Muscle layer of colon (tissue), 2 donors: ENCODE measurements at regions not wholly inside any gene's neighbourhood (a gene's known extent, or its start where the extent isn't known, plus 50 kb on each side); places are given as distances from the start of the nearest gene placed in this dataset.

Experiments
- H3K27ac ChIP-seq: one replicate; pipeline ENCODE4 v1.7.0; 2013; ENCODE audit warnings: low read depth, mild to moderate bottlenecking, low read length, moderate library complexity
- H3K27me3 ChIP-seq, 2 donors: one replicate each; pipeline ENCODE4 v1.7.0; 2013; ENCODE audit warnings: low read length in 2 of 2, mild to moderate bottlenecking in 2 of 2; ENCODE audit not compliant: insufficient read depth in 2 of 2, control insufficient read depth in 1 of 2
- H3K36me3 ChIP-seq: one replicate; pipeline ENCODE4 v1.7.0; 2013; ENCODE audit warnings: mild to moderate bottlenecking, low read length; ENCODE audit not compliant: insufficient read depth
- H3K4me1 ChIP-seq: one replicate; pipeline ENCODE4 v1.7.0; 2013; ENCODE audit warnings: mild to moderate bottlenecking, low read length; ENCODE audit not compliant: insufficient read depth
- H3K4me3 ChIP-seq, 2 donors: one replicate each; pipeline ENCODE4 v1.7.0; 2013; ENCODE audit warnings: low read length in 2 of 2, low read depth in 1 of 2, mild to moderate bottlenecking in 1 of 2, moderate library complexity in 1 of 2
- H3K9ac ChIP-seq: one replicate; pipeline ENCODE4 v1.7.0; 2013; ENCODE audit warnings: low read length
- H3K9me3 ChIP-seq: one replicate; pipeline ENCODE4 v1.7.0; 2013; ENCODE audit warnings: mild to moderate bottlenecking, low read length
- donor health status: abdominal sarcoma.
- donor health status: Adenocarcinoma of cecum.

DNA sequence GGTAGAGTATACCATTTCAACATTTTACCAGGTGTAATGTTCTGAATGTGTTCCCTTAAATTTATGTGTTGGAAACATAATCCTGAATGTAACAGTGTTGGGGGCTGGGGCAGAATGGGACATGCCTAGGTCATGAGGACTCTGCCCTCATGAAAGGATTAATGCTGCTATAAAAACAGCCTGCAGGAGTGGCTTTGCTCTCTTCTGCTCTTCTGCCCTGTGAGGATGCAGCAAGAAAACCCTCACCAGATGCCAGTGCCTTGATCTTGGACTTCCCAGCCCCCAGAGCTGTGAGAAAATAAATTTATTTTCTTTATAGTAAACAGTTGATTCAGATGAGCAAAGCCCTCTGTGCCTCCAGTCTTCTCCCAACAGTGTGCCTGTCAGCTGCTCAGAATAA lies 326.0 kb upstream of the ONECUT1 start:
- H3K36me3 ChIP-seq: no peaks in the 10 kb centered on the region

DNA sequence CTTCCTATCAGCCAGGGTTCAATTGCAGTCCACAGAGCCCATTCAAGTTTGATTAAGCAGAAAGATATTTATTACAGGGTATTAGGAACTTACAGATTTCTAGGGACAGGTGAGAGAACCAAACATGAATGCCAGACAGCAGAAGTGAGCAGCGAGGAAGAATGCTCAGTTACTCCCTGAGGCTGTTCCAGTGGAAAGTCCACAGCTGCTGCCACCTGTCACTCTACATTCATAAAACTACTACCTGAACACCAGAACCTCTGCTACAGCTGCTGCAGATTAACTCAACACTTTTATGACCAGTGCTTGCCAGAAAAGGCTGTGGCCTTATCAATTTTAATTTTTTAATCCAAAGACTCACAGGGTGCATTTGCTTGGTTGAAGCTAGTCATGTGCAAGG lies 325.4 kb upstream of the ONECUT1 start:
- H3K36me3 ChIP-seq: no peaks in the 10 kb centered on the region
- H3K27ac ChIP-seq: no peak overlapping the region
- no peaks in the 10 kb centered on the region for H3K4me1 ChIP-seq
- H3K4me3 ChIP-seq: no peak overlapping the region
- H3K9ac ChIP-seq: no peak overlapping the region
- H3K9me3 ChIP-seq: no peaks in the 10 kb centered on the region
- H3K27me3 ChIP-seq: no peaks in the 10 kb centered on the region

More for the DNA sequence above, 326.0 kb upstream of the ONECUT1 start:
- Histone ChIP-seq H3K4me3 (no peak overlapping the region), H3K27ac (no peak overlapping the region), H3K27me3 (no peaks in the 10 kb centered on the region), H3K9me3 (no peaks in the 10 kb centered on the region), H3K9ac (no peak overlapping the region), H3K4me1 (no peaks in the 10 kb centered on the region)

DNA sequence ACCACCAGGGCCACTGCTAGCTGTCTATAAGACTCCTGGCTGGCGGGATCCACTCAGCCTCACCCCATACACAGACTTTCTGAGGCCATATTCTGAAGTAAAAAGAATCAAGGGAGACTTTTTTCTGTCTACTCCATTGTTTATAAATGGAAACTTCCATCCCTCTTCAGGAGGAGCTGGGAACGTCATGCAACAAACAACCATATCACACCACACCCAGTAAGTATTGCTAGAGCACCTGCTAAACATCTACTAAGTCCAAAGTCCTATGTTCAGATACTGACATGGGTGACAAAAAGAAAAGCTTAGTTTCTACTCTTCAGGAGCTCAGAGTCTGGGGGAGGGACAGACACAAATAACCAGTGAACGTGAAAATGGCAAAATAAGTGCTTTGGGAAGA lies 324.8 kb upstream of the ONECUT1 start:
- no peak overlapping the region for H3K4me3 ChIP-seq
- no peaks in the 10 kb centered on the region for H3K36me3 ChIP-seq
- no peaks in the 10 kb centered on the region for H3K4me1 ChIP-seq
- H3K27ac ChIP-seq: no peak overlapping the region
- H3K27me3 ChIP-seq: no peaks in the 10 kb centered on the region
- H3K9me3 ChIP-seq: no peaks in the 10 kb centered on the region
- H3K9ac ChIP-seq: no peak overlapping the region

DNA sequence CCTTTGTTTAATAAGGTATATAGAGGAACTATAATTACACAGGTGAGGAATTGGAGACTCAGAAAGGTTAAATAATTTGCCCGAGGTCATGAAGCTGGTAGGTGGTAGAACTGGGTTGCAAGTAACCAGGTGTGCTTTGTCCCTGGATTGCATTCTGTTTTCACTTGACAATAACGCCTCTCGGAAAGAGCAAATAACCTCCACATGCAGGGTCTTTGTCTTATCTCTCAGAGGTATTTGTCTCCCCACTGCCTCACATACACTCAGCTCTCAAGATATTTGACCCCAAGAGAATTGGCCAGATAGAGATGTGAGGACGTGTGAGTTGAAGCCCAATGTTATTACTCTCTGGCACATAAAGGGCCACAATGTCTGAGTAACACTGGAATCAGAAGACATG lies 320.9 kb upstream of the ONECUT1 start:
- Histone ChIP-seq H3K4me3 (no peak overlapping the region), H3K27ac (no peak overlapping the region), H3K9ac (no peak overlapping the region), H3K9me3 (no peaks in the 10 kb centered on the region), H3K27me3 (no peaks in the 10 kb centered on the region), H3K36me3 (no peaks in the 10 kb centered on the region), H3K4me1 (no peaks in the 10 kb centered on the region)

DNA sequence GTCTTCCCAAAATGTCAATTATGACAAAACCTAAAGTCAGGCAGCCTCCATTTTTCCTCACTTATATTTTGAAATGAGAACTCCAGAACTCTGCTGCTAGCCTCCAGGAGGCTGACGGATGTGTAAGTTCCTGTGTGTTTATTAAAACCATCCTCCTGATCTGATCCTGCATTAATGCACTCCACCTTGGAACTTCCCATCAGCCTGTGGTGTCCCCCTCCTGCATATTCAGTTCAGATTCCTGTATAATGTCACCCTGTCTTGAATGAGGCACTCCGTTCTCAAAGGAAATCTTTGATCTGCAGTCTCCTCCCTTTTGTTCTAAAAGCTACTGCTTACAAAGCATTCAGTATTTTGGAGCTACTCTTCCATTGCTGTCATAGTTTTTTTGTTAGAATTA lies 318.2 kb upstream of the ONECUT1 start:
- Histone ChIP-seq H3K27ac (no peak overlapping the region), H3K9me3 (no peaks in the 10 kb centered on the region), H3K36me3 (no peaks in the 10 kb centered on the region), H3K4me1 (no peaks in the 10 kb centered on the region), H3K4me3 (no peak overlapping the region), H3K9ac (no peak overlapping the region), H3K27me3 (no peaks in the 10 kb centered on the region)

DNA sequence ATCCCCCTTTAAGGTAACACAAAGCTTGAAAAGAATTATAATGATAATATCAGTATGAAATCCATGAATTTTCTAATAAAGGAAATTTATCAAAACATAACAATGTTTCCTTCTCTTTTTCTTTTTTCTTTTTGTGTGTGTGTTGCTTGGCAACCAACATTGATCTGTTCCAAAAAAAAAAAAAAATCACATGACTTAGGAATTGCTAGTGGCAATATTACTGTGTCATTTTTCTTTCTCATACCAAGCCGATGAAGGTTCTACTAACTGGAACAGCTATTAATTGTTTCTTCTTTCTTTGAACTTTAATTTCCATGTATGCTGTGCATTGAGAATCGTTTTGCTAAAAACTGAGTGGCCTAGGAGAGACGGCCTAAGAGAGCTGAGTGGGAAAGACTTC lies 317.7 kb upstream of the ONECUT1 start:
- no peaks in the 10 kb centered on the region for H3K36me3 ChIP-seq
- H3K4me3 ChIP-seq: no peak overlapping the region
- H3K9me3 ChIP-seq: no peaks in the 10 kb centered on the region
- no peak overlapping the region for H3K27ac ChIP-seq
- H3K9ac ChIP-seq: no peak overlapping the region
- no peaks in the 10 kb centered on the region for H3K27me3 ChIP-seq
- no peaks in the 10 kb centered on the region for H3K4me1 ChIP-seq

DNA sequence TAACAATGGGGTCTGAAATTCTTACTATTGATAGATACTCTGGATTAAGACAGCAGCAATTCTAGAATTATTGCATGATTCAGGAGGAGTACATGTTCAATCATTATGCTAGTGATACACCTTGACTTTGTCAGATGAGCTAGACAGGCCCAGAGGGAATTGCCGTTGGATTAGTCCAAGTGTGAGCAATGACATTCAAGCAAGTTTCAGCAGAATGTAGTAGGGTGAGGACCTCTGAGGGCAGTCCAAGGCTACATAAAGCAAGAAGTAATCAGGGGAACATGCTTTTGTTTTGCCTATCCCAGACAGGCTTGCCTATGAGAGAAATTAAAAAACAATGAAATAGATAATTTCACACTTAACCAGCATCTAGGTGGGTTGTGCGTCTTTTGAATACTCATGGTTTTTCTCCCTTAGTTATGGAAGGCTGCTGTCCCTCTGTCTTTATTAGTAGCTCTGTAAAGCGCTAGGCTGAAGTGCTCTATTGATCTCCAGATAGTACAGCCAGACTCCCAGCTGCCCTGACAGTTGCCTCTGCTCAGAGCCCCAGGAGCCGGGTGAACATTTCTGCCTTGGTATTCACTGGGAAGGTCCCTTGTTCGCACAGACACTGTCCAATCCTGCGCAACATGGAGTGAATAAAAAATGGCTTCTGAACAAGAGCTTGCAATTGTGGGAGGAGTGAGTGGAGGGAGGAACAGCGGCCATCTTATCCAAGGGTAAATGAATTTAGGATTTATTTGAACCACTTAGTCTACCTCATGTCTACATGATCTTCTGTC lies 316.6 kb upstream of the ONECUT1 start:
- H3K27ac ChIP-seq: no peak overlapping the region
- H3K36me3 ChIP-seq: no peaks in the 10 kb centered on the region
- H3K4me3 ChIP-seq: no peak overlapping the region
- no peaks in the 10 kb centered on the region for H3K4me1 ChIP-seq
- H3K9ac ChIP-seq: no peak overlapping the region
- no peaks in the 10 kb centered on the region for H3K9me3 ChIP-seq
- no peaks in the 10 kb centered on the region for H3K27me3 ChIP-seq

DNA sequence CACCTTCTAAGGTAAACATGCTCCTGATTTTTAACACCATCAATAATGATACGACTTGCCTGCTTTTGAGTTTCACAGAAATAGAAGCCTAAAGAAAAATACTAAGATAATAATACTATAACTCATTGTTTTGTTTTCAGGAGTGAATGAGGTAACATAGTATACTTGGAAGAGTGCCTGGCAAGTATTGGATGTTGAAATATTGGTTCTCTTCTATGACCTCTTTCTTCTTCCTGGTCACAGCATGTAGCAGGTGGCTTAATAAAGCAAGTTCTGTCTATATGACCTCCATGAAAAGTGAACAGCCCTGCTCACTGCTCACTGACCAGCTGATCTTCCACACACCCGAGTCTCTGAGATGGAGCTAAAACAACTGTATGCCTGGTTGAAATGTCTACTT lies 312.3 kb upstream of the ONECUT1 start:
- Histone ChIP-seq H3K4me1 (no peaks in the 10 kb centered on the region), H3K27ac (no peak overlapping the region), H3K36me3 (no peaks in the 10 kb centered on the region)

DNA sequence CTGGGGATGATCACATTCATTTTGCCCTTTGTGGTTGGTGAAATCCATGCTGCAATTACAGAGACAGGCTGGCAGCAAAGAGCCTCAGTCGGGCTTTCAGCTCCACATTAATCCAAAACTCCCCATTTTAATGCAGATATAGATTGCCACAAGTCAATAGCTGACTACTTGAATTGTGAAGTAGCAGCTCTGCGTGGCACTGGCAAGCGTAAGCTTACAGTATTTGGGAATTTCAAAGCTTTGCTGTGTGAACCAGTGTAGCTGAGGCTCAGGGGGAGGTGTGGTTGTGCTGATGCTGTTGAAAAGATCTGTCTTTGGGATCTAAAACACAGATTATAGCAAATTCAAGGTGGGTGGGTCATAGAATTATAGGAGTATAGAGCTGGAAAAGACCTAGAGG lies 290.3 kb upstream of the ONECUT1 start:
- no peak overlapping the region for H3K9ac ChIP-seq
- H3K4me3 ChIP-seq: no peak overlapping the region
- H3K27me3 ChIP-seq: no peaks in the 10 kb centered on the region
- no peaks in the 10 kb centered on the region for H3K36me3 ChIP-seq
- H3K27ac ChIP-seq: no peak overlapping the region
- H3K4me1 ChIP-seq: no peaks in the 10 kb centered on the region
- no peaks in the 10 kb centered on the region for H3K9me3 ChIP-seq

More for the DNA sequence above, 312.3 kb upstream of the ONECUT1 start:
- Histone ChIP-seq H3K9me3 (no peaks in the 10 kb centered on the region), H3K27me3 (no peaks in the 10 kb centered on the region), H3K4me3 (no peak overlapping the region), H3K9ac (no peak overlapping the region)

DNA sequence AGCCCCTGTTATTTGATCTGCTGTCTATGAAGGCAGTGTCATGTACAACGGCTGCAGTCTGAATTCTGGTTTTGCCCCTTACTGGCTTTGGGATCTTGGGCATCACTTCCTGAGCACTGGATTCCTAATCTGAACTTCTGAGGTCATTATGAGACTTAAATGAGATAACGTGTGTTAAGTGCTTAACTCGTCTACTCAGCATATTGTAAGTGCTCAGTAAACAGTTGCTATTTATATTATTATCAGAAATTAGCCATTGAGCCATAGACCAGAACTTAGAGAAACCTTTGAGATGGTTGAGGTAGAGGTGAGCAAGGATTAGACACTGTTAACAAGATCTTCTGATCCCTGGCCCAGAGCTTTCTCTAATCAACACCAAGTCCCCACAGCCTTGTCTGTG lies 284.1 kb upstream of the ONECUT1 start:
- Histone ChIP-seq H3K36me3 (no peaks in the 10 kb centered on the region), H3K27ac (no peak overlapping the region), H3K4me3 (no peak overlapping the region), H3K4me1 (no peaks in the 10 kb centered on the region), H3K27me3 (no peaks in the 10 kb centered on the region), H3K9me3 (peaks cover 3% of the 10 kb centered on the region), H3K9ac (no peak overlapping the region)

DNA sequence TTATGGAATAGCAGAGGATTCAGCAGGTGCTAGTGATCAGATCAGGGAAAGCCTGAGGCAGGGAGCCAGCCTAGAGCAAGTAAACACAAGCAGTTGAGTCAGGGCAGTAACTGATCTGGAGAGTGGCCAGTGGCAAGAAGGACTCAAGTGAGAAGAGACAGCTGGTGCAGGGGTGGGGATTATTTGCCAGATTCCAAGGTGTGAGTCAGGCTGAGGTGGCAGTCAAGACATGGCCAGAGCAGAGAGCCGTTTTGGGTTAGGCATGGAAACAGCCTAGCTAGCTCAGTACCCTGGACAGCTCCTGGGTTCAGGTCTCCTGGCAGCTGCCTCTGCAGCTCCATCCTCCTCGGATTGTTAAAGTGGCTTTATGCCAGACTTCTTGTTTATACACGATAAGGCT lies 281.9 kb upstream of the ONECUT1 start:
- Histone ChIP-seq H3K4me1 (no peaks in the 10 kb centered on the region), H3K4me3 (no peak overlapping the region), H3K9me3 (peaks cover 3% of the 10 kb centered on the region), H3K27me3 (no peaks in the 10 kb centered on the region), H3K9ac (no peak overlapping the region), H3K27ac (no peak overlapping the region), H3K36me3 (no peaks in the 10 kb centered on the region)

DNA sequence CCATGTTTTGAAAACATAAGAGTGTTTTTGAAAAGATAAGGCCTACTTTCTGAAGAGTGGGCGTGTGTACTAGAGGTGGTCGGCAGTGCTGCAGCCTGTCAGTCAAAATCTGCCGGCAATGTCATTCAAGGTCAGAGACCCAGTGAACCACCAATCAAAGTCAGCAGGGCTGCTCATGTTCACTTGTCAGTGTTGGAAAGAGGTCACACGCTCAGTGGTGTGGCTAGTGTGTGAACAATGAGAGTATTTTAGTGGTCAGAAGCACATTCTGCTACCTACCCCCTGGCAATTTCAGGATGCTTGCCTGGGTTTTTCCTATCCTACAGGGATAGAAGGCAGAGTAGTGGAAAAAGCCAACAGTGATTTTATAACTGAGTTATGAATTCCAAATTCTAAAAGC lies 278.5 kb upstream of the ONECUT1 start:
- peaks cover 3% of the 10 kb centered on the region for H3K9me3 ChIP-seq
- H3K4me1 ChIP-seq: no peaks in the 10 kb centered on the region
- no peak overlapping the region for H3K9ac ChIP-seq
- H3K27ac ChIP-seq: no peak overlapping the region
- H3K36me3 ChIP-seq: no peaks in the 10 kb centered on the region
- no peaks in the 10 kb centered on the region for H3K27me3 ChIP-seq
- H3K4me3 ChIP-seq: no peak overlapping the region
